SK-N-SH treated with all-trans-retinoic acid at 6 μM for 48 hours (cell line): ENCODE measurements at regions not wholly inside any gene's neighbourhood (a gene's known extent, or its start where the extent isn't known, plus 50 kb on each side); places are given as distances from the start of the nearest gene placed in this dataset.

Experiments used
- ATAC-seq: fragments of 200-7000 bp; cut with Tn5 transposase; 3 replicates; pipeline ENCODE4 v1.9.1; 2020; ENCODE audit warnings: mild to moderate bottlenecking, moderate library complexity
- ARNTL ChIP-seq: fragments of 450-650 bp; formaldehyde crosslinking; IDR thresholded peaks from 2 replicates; pipeline ENCODE4 v1.5.0; 2020; ENCODE audit warnings: low read depth, mild to moderate bottlenecking, moderate library complexity, borderline replicate concordance
- BACH2 ChIP-seq: fragments of 250-450 bp; sonication (Bioruptor Pico); IDR thresholded peaks from 2 replicates; pipeline ENCODE4 v1.9.0; 2021; ENCODE audit warnings: mild to moderate bottlenecking, borderline replicate concordance
- CREB5 ChIP-seq: fragments of 250-450 bp; sonication (Bioruptor Pico); IDR thresholded peaks from 2 replicates; pipeline ENCODE4 v1.5.1; 2020; ENCODE audit warnings: low read depth, mild to moderate bottlenecking, moderate library complexity
- CSDC2 ChIP-seq: fragments of 250-450 bp; sonication (Bioruptor Pico); IDR thresholded peaks from 2 replicates; pipeline ENCODE4 v1.5.0; 2020; ENCODE audit warnings: mild to moderate bottlenecking, moderate library complexity
- CSRNP3 ChIP-seq: fragments of 250-450 bp; sonication (Bioruptor Pico); IDR thresholded peaks from 2 replicates; pipeline ENCODE4 v1.5.1; 2021; ENCODE audit warnings: mild to moderate bottlenecking, moderate library complexity
- ESRRG ChIP-seq: fragments of 250-450 bp; sonication (Bioruptor Pico); IDR thresholded peaks from 2 replicates; pipeline ENCODE4 v1.6.1; 2021; ENCODE audit warnings: mild to moderate bottlenecking
- GLIS3 ChIP-seq: fragments of 250-450 bp; sonication (Bioruptor Pico); IDR thresholded peaks from 2 replicates; pipeline ENCODE4 v1.5.0; 2020; ENCODE audit warnings: mild to moderate bottlenecking, moderate library complexity
- ISL1 ChIP-seq: fragments of 250-450 bp; sonication (Bioruptor Pico); IDR thresholded peaks from 2 replicates; pipeline ENCODE4 v2.1.2; 2022; ENCODE audit warnings: mild to moderate bottlenecking, moderate library complexity
- OSR1 ChIP-seq: fragments of 250-450 bp; sonication (Bioruptor Pico); IDR thresholded peaks from 2 replicates; pipeline ENCODE4 v1.8.0; 2022; ENCODE audit warnings: moderate library complexity, mild to moderate bottlenecking, inconsistent platforms
- PATZ1 ChIP-seq: fragments of 250-450 bp; sonication (Bioruptor Pico); IDR thresholded peaks from 2 replicates; pipeline ENCODE4 v1.8.0; 2020; ENCODE audit warnings: mild to moderate bottlenecking, moderate library complexity, borderline replicate concordance
- POU6F1 ChIP-seq: fragments of 250-450 bp; sonication (Bioruptor Pico); IDR thresholded peaks from 2 replicates; pipeline ENCODE4 v1.8.0; 2021; ENCODE audit warnings: low read depth, mild to moderate bottlenecking, moderate library complexity, borderline replicate concordance
- PPARA ChIP-seq: fragments of 250-450 bp; sonication (Bioruptor Pico); IDR thresholded peaks from 2 replicates; pipeline ENCODE4 v1.5.0; 2020; ENCODE audit warnings: mild to moderate bottlenecking, borderline replicate concordance
- RARB ChIP-seq: fragments of 250-450 bp; sonication (Bioruptor Pico); IDR thresholded peaks from 2 replicates; pipeline ENCODE4 v1.8.0; 2021; ENCODE audit warnings: mild to moderate bottlenecking, moderate library complexity
- SNAI2 ChIP-seq: fragments of 250-450 bp; sonication (Bioruptor Pico); IDR thresholded peaks from 2 replicates; pipeline ENCODE4 v1.5.0; 2020; ENCODE audit warnings: mild to moderate bottlenecking, moderate library complexity
- TCF4 ChIP-seq: fragments of 250-450 bp; sonication (Bioruptor Pico); IDR thresholded peaks from 2 replicates; pipeline ENCODE4 v1.8.0; 2021; ENCODE audit warnings: mild to moderate bottlenecking, moderate library complexity, borderline replicate concordance
- TOX ChIP-seq: fragments of 250-450 bp; sonication (Bioruptor Pico); IDR thresholded peaks from 2 replicates; pipeline ENCODE4 v1.8.0; 2021; ENCODE audit warnings: mild to moderate bottlenecking, moderate library complexity, borderline replicate concordance
- ZC3H10 ChIP-seq: fragments of 250-450 bp; sonication (Bioruptor Pico); IDR thresholded peaks from 2 replicates; pipeline ENCODE4 v1.5.1; 2021; ENCODE audit warnings: mild to moderate bottlenecking, moderate library complexity
- ZFP3 ChIP-seq: fragments of 250-450 bp; sonication (Bioruptor Pico); IDR thresholded peaks from 2 replicates; pipeline ENCODE4 v1.5.0; 2020; ENCODE audit warnings: mild to moderate bottlenecking, moderate library complexity
- ZFP30 ChIP-seq: fragments of 450-650 bp; formaldehyde crosslinking; IDR thresholded peaks from 2 replicates; pipeline ENCODE4 v1.5.0; 2022; ENCODE audit warnings: mild to moderate bottlenecking, moderate library complexity
- ZNF565 ChIP-seq: fragments of 450-650 bp; formaldehyde crosslinking; conservative IDR thresholded peaks from 2 replicates; pipeline ENCODE4 v1.5.0; 2020; ENCODE audit warnings: low read depth, mild to moderate bottlenecking, moderate library complexity
- ZNF8 ChIP-seq: fragments of 450-650 bp; formaldehyde crosslinking; IDR thresholded peaks from 2 replicates; pipeline ENCODE4 v1.5.0; 2020; ENCODE audit warnings: mild to moderate bottlenecking, moderate library complexity

GRCh38 chr12:30092983-30093617 lies 309.4 kb upstream of the TMTC1 start:
- ATAC-seq, result no peak
- TF ChIP-seq ZNF8, result no peak
- no peak for TF ChIP-seq OSR1 (CRISPR knock-in tag)
- TF ChIP-seq ZFP30 (CRISPR knock-in tag), result no peak
- TF ChIP-seq CREB5 (CRISPR knock-in tag), result no peak
- TF ChIP-seq ZFP3 (CRISPR knock-in tag), result no peak
- TF ChIP-seq ESRRG, result no peak
- TF ChIP-seq ZC3H10 (CRISPR knock-in tag), result no peak
- no peak for TF ChIP-seq CSRNP3 (CRISPR knock-in tag)
- TF ChIP-seq GLIS3 (CRISPR knock-in tag), result no peak
- no peak for TF ChIP-seq TOX (CRISPR knock-in tag)
- TF ChIP-seq BACH2, result no peak
- TF ChIP-seq ZNF565 (CRISPR knock-in tag), result no peak

- TF ChIP-seq BACH2, result no peak
- TF ChIP-seq ZNF8, result no peak
- 0 out of 2 replicates have a peak, but pooled peaks have one; percentile 20 for TF ChIP-seq ISL1 (CRISPR knock-in tag)
- no peak for ATAC-seq
Measured at GRCh38 chr12:30090258-30090657, 306.5 kb upstream of the TMTC1 start.

- no peak for ATAC-seq
Measured at GRCh38 chr12:30088259-30088995, 304.7 kb upstream of the TMTC1 start.

GRCh38 chr12:30082381-30082780 lies 298.6 kb upstream of the TMTC1 start:
- ATAC-seq, result no peak
- TF ChIP-seq GLIS3 (CRISPR knock-in tag) (no peak), ZNF8 (no peak), ZNF565 (CRISPR knock-in tag) (no peak), CSRNP3 (CRISPR knock-in tag) (no peak), CREB5 (CRISPR knock-in tag) (no peak), PATZ1 (CRISPR knock-in tag) (no peak), TCF4 (CRISPR knock-in tag) (no peak), CSDC2 (no peak), BACH2 (no peak), ZFP3 (CRISPR knock-in tag) (no peak), POU6F1 (no peak), ARNTL (no peak), RARB (CRISPR knock-in tag) (no peak), ISL1 (CRISPR knock-in tag) (no peak), ESRRG (no peak), PPARA (CRISPR knock-in tag) (no peak), TOX (CRISPR knock-in tag) (no peak), ZFP30 (CRISPR knock-in tag) (no peak), OSR1 (CRISPR knock-in tag) (no peak)
- TF ChIP-seq, all 23 proteins: peak for 0

More at GRCh38 chr12:30088259-30088995, 304.7 kb upstream of the TMTC1 start:
- TF ChIP-seq SNAI2 (CRISPR knock-in tag) (no peak), ZFP3 (CRISPR knock-in tag) (no peak), ISL1 (CRISPR knock-in tag) (peak; percentile 68), CSRNP3 (CRISPR knock-in tag) (no peak)
- TF ChIP-seq, all 23 proteins: peak for 1
